NCI-H1436 treated with DMSO at 0.1 percent for 48 hours (cell line): ENCODE measurements at regions not wholly inside any gene's neighbourhood (a gene's known extent, or its start where the extent isn't known, plus 50 kb on each side); places are given as distances from the start of the nearest gene placed in this dataset.

ENCODE experiments used
- DNase-seq: peaks from one replicate; lab custom pipeline; 2025; lab: John Stamatoyannopoulos, UW

- DNase-seq: no peak
Measured at GRCh38 chr9:79014929-79015699, 556.7 kb upstream of the TLE4 start.

GRCh38 chr9:79015951-79016350 lies 555.8 kb upstream of the TLE4 start:
- DNase-seq: peak; percentile 83

DNA sequence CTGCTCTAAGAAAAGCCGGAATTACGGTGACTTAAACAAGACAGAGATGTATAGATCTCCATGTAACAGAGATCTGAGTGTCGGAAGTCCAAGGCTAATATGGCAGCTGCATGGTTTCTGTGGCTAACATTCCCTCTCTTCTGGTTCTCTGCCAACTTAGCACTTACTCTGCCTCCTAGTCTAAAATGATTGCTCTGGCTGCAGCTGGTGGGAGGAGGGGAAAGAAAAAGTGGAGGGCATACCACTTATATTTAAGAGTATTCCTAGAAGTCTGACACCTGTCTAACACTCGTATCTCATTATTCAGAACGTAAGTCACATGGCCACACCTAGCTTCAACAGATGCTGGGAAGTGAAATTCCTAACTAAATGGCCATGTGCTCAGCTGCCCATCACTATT lies 551.5 kb upstream of the TLE4 start:
- DNase-seq: peak; percentile 98

DNA sequence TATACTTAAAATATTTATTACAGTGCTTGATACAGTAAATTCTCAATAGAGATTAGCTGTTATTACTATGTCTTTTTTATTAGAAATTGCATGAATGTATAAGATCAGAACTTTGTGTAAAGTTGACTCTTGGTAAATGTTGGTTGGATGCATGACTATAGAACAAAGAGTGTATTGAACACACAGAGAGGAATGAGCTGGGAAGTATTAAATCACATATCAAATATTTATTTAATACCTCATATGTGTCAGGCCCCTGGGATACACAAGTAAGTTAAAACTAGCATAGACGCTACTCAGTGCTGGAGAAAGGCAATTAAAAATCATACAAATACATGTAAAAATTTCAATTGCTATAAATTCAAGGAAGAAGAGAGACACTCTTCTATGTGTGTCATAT lies 550.7 kb upstream of the TLE4 start:
- DNase-seq: no peak

- DNase-seq: no peak
Measured at GRCh38 chr9:79023134-79023580, 548.6 kb upstream of the TLE4 start.

GRCh38 chr9:79026316-79026715 lies 545.4 kb upstream of the TLE4 start:
- DNase-seq: peak; percentile 93

GRCh38 chr9:79028101-79028500 lies 543.7 kb upstream of the TLE4 start:
- DNase-seq: no peak

DNA sequence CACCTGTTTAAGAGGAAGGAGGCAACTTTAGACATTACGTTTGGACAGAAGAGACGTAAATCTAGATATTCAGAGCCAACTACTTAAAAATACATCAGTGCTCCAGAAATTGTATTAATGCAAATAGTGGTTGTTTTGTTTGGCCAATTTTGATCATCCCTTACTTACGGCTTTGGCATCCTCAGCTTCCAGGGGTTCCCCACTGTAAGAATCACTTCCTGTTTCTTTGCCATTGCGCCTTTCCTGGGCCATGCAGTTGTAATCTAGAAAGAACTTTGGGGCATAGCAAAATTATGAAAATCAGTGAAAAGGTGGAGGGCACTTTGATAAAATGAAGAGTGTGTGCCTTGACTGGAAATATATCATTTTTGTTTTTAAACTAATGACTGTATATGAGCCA lies 537.2 kb upstream of the TLE4 start:
- DNase-seq: no peak

GRCh38 chr9:79037338-79037737 lies 534.4 kb upstream of the TLE4 start:
- DNase-seq: no peak

DNA sequence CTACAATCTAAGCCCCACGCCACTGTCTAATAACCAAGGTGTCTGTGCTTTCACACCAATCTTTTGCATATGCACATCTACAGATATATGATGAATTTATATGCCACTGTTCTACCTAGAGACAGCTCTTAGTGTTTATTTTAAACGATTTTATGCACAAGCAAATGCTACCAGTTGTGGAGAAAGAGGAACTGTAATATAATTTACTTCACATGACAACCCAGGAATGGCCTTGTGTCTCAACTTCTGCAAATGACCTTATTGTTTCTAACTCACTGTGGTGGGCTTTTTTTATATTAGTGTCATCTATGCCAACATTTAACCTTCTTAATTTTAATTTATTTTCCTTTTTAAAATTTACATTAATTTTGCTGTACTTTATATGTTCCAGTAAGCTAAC lies 531.1 kb upstream of the TLE4 start:
- no peak for DNase-seq

DNA sequence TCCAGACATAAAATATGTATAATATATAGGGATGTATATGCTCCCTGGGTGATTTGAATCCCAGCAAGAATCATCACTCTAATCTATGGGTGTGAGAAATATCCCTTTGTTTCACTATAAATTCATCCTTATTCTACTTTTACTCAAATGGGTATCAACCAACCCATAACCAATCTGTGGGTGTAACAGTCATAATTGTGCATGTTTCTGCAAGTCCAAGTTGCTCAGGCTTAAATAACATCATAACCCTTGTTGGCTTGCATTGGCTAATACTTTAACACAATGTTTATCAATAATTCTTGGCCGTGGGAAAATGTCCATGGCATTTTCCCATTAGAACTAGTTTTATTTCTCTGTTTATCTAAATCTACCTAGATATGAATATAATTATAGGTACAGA lies 530.5 kb upstream of the TLE4 start:
- no peak for DNase-seq

- DNase-seq: no peak
Measured at GRCh38 chr9:79043916-79044315, 527.8 kb upstream of the TLE4 start.

- no peak for DNase-seq
Measured at GRCh38 chr9:79046401-79046800, 525.4 kb upstream of the TLE4 start.

DNA sequence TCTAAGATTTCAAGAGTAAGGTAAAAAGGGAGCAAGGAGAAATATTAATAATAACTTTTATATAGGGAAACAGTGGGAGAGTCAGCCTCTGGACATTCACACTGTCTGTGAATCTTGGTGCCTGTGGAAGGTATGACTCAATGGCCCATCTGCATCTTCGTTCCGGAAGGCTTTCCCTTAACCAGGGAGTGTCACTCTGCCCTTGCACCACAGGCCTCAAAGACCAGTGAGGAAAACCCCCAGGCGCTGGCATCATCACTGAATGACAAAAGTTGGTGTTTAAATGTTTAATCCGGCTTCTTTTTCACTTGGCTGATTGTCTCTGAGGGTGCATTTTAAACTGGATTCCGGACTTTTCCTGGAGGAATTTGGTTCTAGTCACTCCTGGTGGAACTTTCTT lies 522.4 kb upstream of the TLE4 start:
- DNase-seq: no peak

- DNase-seq: no peak
Measured at GRCh38 chr9:79053598-79053997, 518.2 kb upstream of the TLE4 start.

DNA sequence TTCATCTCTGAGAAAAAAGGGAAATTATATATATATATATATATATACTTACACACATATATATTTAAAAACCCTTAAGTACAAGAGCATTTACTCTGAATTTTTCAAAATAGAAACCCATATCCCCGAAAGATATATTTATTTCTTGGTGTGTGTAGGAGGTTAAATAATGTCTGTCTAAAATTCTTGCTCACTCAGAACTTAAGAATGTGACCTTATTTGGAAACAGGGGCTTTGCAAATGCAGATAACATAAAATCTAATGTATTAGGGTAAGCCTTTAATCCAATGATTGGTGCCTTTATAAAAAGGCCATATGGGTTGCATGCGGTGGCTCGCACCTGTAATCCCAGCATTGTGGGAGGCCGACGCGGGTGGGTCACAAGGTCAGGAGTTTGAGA lies 517.3 kb upstream of the TLE4 start:
- no peak for DNase-seq

GRCh38 chr9:79056041-79056440 lies 515.7 kb upstream of the TLE4 start:
- no peak for DNase-seq

- no peak for DNase-seq
Measured at GRCh38 chr9:79057576-79057975, 514.2 kb upstream of the TLE4 start.

DNA sequence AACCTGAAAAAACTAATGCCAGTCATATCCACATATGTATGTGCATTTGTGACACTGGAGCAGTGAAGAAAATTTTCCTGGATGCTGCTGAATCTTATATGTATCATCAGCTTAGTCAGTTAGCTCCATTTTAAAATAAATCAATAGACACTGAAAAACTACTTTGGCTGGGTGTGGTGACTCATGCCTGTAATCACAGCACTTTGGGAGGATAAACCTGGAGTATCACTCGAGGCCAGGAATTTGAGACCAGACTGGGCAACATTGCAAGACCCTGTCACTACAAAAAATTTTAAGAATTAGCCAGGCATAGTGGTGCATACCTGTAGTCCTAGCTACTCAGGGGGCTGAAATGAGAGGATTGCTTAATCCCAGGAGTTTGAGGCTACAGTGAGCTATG lies 511.0 kb upstream of the TLE4 start:
- no peak for DNase-seq

GRCh38 chr9:79061752-79062616 lies 509.8 kb upstream of the TLE4 start:
- DNase-seq: no peak

DNA sequence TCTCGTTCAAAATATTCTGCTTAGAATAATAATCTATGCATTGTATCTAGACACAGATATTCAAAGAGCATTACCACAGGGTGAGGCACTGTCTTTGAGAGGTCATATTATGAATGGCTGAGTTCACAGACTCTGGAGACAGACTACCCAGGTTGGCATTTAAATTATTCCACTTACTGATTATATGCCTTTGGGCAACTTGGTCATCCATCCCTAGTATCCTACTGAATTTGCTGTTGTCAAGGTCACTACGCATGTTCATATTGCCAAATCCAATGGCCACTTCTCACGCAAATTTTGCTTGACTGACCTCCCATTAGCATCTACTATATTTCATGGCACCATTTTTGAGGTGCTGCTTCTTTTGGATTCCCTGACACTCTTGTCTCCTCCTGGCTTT lies 498.6 kb upstream of the TLE4 start:
- no peak for DNase-seq

GRCh38 chr9:79080536-79080935 lies 491.2 kb upstream of the TLE4 start:
- DNase-seq: no peak

DNA sequence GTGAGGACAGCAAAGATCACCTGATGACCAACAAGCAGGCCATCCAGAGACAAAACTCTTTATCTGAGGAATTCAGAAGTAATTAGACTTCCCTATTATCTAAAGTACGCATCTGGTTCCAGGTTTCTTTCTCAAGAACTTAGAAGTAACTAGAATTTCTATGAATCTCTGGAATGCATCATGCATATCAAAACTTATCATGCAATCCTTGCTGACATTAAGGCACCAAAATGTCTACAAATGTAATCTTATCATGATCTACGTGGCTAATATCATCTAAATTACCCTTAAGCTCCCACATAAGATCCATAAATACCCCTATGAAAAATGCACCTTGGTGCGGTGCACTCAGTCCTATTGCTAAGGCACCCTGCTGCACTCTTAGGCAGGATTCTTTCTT lies 488.1 kb upstream of the TLE4 start:
- no peak for DNase-seq
